ENCODE measurements at regions not wholly inside any gene's neighbourhood (a gene's known extent, or its start where the extent isn't known, plus 50 kb on each side); places are given as distances from the start of the nearest gene placed in this dataset.

DNA sequence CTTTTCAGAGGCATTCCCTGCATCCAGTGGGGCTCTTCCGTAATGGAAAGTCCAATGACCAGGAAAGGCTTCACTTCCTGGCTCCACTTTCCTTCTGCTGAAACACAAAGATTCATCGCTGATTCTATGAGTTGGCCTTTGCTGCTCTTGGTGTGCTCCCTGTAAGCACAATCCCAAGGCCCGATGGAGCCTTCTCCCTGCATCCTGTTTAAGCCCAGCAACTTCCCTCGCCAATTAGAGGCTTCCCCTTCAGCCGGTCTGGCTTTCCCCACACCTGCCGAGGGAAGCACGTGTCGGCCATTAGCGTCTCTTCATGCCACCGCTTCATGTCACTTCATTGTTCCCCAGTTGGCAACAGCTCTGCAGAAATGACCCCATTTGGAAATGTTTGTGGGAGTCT, 693.9 kb downstream of the MED13L start:
- no peak for DNase-seq (ENCODE audit: low read depth)
- H3K4me3 ChIP-seq (replicated peaks; ENCODE audit: low read depth, low read length), result no peak overlapping the region
- TF ChIP-seq, protein P1, sequence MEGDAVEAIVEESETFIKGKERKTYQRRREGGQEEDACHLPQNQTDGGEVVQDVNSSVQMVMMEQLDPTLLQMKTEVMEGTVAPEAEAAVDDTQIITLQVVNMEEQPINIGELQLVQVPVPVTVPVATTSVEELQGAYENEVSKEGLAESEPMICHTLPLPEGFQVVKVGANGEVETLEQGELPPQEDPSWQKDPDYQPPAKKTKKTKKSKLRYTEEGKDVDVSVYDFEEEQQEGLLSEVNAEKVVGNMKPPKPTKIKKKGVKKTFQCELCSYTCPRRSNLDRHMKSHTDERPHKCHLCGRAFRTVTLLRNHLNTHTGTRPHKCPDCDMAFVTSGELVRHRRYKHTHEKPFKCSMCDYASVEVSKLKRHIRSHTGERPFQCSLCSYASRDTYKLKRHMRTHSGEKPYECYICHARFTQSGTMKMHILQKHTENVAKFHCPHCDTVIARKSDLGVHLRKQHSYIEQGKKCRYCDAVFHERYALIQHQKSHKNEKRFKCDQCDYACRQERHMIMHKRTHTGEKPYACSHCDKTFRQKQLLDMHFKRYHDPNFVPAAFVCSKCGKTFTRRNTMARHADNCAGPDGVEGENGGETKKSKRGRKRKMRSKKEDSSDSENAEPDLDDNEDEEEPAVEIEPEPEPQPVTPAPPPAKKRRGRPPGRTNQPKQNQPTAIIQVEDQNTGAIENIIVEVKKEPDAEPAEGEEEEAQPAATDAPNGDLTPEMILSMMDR (IDR thresholded peaks at IDR 0.05; ENCODE audit: low read length, missing control alignments), result no peak

DNA sequence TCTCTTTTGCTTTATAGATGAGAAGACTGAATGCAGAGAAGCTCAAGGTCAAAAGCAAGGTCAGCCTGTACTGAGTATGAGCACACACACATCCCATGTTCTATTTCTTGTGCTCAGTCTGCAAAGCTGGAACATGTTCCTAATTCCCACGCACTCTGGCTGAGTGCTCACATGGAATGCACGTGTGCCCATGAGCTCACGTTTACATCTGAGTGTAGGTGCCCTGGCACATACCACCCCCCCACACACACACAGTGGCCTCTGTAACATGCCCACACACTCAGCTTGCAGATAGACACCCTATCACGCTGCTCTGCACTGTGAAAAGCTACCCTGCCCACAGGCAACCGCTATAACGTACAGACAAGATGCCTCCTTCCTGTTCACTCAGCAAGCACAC, 700.1 kb downstream of the MED13L start:
- no peak for DNase-seq (ENCODE audit: low read depth)
- H3K4me3 ChIP-seq (replicated peaks; ENCODE audit: low read depth, low read length), result no peak overlapping the region
- TF ChIP-seq, protein P1 (IDR thresholded peaks at IDR 0.05; ENCODE audit: low read length, missing control alignments), result no peak

DNA sequence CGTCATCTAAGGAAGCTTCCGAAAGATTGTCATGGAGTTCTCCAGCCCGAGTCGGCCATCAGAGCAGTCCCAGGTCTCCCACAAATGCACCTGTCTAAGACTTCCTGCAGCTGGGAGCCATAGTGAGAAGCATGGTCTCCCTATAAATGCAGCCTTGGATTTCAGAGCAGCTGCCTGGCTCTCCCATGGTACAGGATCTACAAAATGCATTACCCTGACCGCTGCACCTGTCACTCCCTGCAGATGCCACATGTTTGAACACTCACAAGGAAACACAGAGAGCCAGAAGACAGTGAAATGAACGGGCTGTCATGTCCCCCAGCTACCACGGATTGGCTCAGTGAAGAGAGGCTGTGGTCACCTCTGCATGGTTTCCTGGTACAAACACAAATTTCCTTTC, 702.7 kb downstream of the MED13L start:
- TF ChIP-seq, protein P1 (IDR thresholded peaks at IDR 0.05; ENCODE audit: low read length, missing control alignments), result no peak
- DNase-seq (ENCODE audit: low read depth), result no peak
- H3K4me3 ChIP-seq (replicated peaks; ENCODE audit: low read depth, low read length), result no peak overlapping the region

DNA sequence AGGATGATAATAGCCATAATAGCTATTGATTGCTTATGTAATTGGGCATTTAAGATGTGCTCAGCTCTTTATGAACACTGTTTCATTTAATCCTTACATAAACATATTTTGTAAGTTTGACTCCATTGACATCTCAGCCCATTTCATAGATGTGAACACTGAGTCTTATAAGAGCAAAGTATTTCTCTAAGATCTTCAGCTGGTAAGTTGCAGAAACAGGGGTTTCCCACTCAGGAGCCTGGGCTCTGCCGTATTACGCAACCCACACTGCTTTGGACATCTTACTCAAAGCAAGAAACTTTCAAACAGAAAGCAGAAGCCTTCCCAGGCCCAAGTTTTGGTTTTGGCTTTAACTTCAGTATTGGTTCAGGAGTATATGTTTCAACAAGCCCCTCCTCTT, 705.1 kb downstream of the MED13L start:
- TF ChIP-seq, protein P1 (IDR thresholded peaks at IDR 0.05; ENCODE audit: low read length, missing control alignments), result no peak
- DNase-seq (ENCODE audit: low read depth), result peak; percentile 34
- H3K4me3 ChIP-seq (replicated peaks; ENCODE audit: low read depth, low read length), result no peak overlapping the region

DNA sequence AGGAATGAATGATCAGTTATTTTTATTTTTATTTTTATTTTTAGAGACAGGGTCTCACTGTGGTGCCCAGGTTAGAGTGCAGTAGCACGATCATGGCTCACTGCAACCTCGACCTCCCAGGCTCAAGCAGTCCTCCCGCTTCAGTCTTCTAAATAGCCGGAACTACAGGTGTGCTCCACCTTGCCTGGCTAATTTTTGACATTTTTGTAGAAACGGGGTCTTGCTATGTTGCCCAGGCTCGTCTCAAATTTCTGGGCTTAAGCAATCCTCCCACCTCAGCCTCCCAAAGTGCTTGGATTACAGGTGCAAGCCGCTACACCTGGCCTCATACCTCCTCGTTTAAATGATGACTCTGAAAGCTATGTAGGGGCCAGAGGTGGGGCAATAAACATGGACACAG, 706.0 kb downstream of the MED13L start:
- no peak overlapping the region for H3K4me3 ChIP-seq (replicated peaks; ENCODE audit: low read depth, low read length)
- DNase-seq (ENCODE audit: low read depth), result no peak
- TF ChIP-seq, protein P1 (IDR thresholded peaks at IDR 0.05; ENCODE audit: low read length, missing control alignments), result no peak

DNA sequence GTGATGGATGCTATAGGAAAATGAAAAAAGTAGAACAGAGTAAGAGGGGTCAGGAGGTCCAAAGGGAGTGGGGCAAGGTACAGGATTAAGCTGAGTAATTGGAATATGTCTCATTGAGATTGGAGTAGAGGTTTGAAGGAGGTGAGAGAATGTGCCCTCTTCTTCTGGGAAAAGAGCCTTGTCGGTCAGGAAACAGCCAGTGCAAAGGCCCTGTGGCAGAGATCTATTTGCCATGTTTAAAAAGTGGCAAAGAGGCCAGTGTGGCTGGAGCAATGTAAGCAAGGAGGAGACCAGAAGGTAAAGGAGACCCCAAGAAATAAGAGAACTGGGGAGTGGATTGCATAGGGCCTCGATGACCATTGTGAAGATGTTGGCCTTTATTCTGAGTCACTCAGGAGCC, 706.5 kb downstream of the MED13L start:
- no peak for DNase-seq (ENCODE audit: low read depth)
- TF ChIP-seq, protein P1 (IDR thresholded peaks at IDR 0.05; ENCODE audit: low read length, missing control alignments), result no peak

DNA sequence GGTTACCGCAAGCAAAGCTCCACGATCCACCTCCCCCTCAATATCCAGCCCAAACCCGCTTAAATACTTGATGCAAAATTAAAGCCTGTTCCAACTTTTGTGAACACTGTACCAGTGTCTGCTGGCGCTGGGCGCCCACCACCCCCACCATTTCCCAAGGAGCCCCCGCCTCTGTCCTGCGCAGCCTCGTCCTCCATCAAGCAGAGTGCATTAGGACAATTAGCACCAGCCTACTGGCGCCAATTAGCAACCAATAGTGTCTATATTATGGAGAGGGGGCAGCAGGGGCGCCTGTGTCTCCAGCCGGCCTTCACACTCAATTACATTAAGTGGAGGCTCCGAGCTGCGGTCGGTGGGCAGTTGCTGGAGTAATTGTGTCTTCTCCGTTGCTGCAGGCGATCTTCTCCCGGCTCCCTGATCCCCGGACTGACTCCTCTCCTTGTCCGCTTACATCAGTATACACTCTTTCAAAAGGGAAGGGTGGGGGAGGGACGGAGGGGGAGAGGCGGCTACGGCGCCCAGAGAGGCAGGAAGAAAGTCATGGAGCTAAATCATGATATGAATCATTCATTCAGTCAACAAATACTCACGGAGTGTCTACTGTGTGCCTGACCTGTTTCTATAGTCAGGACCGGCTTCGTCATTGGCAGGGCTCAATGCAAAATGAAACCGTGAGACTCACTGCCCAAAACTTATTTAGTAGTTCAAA, 707.3 kb downstream of the MED13L start:
- TF ChIP-seq, protein P1 (IDR thresholded peaks at IDR 0.05; ENCODE audit: low read length, missing control alignments), result no peak

More for the DNA sequence above, 706.5 kb downstream of the MED13L start:
- H3K4me3 ChIP-seq (replicated peaks; ENCODE audit: low read depth, low read length), result no peak overlapping the region

More for the DNA sequence above, 707.3 kb downstream of the MED13L start:
- no peak for DNase-seq (ENCODE audit: low read depth)
- H3K4me3 ChIP-seq (replicated peaks; ENCODE audit: low read depth, low read length), result no peak overlapping the region
